ENCODE measurements at regions not wholly inside any gene's neighbourhood (a gene's known extent, or its start where the extent isn't known, plus 50 kb on each side); places are given as distances from the start of the nearest gene placed in this dataset.

- TF ChIP-seq, protein P1, sequence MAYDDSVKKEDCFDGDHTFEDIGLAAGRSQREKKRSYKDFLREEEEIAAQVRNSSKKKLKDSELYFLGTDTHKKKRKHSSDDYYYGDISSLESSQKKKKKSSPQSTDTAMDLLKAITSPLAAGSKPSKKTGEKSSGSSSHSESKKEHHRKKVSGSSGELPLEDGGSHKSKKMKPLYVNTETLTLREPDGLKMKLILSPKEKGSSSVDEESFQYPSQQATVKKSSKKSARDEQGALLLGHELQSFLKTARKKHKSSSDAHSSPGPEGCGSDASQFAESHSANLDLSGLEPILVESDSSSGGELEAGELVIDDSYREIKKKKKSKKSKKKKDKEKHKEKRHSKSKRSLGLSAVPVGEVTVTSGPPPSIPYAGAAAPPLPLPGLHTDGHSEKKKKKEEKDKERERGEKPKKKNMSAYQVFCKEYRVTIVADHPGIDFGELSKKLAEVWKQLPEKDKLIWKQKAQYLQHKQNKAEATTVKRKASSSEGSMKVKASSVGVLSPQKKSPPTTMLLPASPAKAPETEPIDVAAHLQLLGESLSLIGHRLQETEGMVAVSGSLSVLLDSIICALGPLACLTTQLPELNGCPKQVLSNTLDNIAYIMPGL (CRISPR knock-in tag; IDR thresholded peaks at IDR 0.05; ENCODE audit: borderline replicate concordance) = no peak
- no peak for TF ChIP-seq POLR2A (IDR thresholded peaks at IDR 0.05; ENCODE audit: low read length)
- no peak for TF ChIP-seq TP53 (CRISPR knock-in tag; IDR thresholded peaks at IDR 0.05)
- TF ChIP-seq, protein P2, sequence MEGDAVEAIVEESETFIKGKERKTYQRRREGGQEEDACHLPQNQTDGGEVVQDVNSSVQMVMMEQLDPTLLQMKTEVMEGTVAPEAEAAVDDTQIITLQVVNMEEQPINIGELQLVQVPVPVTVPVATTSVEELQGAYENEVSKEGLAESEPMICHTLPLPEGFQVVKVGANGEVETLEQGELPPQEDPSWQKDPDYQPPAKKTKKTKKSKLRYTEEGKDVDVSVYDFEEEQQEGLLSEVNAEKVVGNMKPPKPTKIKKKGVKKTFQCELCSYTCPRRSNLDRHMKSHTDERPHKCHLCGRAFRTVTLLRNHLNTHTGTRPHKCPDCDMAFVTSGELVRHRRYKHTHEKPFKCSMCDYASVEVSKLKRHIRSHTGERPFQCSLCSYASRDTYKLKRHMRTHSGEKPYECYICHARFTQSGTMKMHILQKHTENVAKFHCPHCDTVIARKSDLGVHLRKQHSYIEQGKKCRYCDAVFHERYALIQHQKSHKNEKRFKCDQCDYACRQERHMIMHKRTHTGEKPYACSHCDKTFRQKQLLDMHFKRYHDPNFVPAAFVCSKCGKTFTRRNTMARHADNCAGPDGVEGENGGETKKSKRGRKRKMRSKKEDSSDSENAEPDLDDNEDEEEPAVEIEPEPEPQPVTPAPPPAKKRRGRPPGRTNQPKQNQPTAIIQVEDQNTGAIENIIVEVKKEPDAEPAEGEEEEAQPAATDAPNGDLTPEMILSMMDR (IDR thresholded peaks at IDR 0.05) = no peak
- no peak for TF ChIP-seq SREBF2 (IDR thresholded peaks at IDR 0.05)
- no peak for TF ChIP-seq PBX3 (IDR thresholded peaks at IDR 0.05)
- TF ChIP-seq ZFP36 (IDR thresholded peaks at IDR 0.05; ENCODE audit: borderline replicate concordance, partially characterized antibody) = no peak
- TF ChIP-seq POLR2AphosphoS2 (conservative IDR thresholded peaks at IDR 0.05; ENCODE audit: low read length) = no peak
- TF ChIP-seq GATA3 (IDR thresholded peaks at IDR 0.05; ENCODE audit: borderline replicate concordance) = no peak
- no peak for TF ChIP-seq CHD2 (IDR thresholded peaks at IDR 0.05; ENCODE audit: low read length, partially characterized antibody)
- TF ChIP-seq BHLHE40 (IDR thresholded peaks at IDR 0.05; ENCODE audit: low read depth, low read length) = no peak
These were observed 892.4 kb upstream of the B3GALT2 start for GRCh38 chr1:194078765-194079164.

Data from A549 (cell line).